Esophagus (tissue), 2 donors: ENCODE measurements at regions not wholly inside any gene's neighbourhood (a gene's known extent, or its start where the extent isn't known, plus 50 kb on each side); places are given as distances from the start of the nearest gene placed in this dataset.

Experiments used
- H3K27ac ChIP-seq, 2 donors: one replicate each; pipeline ENCODE4 v1.5.1; 2013; ENCODE audit warnings: low read depth in 2 of 2, mild to moderate bottlenecking in 2 of 2, inconsistent platforms in 1 of 2, low read length in 1 of 2, moderate library complexity in 1 of 2
- H3K27me3 ChIP-seq, 2 donors: one replicate each; pipeline ENCODE4 v1.6.1; 2013; ENCODE audit warnings: low read length in 2 of 2, control low read depth in 1 of 2, mild to moderate bottlenecking in 1 of 2; ENCODE audit not compliant: insufficient read depth in 2 of 2, control insufficient read depth in 1 of 2
- H3K36me3 ChIP-seq, 2 donors: one replicate each; pipeline ENCODE4 v1.6.1; 2013; ENCODE audit warnings: low read length in 1 of 2; ENCODE audit not compliant: control insufficient read depth in 2 of 2, insufficient read depth in 2 of 2
- H3K4me1 ChIP-seq, 2 donors: one replicate each; pipeline ENCODE4 v1.6.1; 2013; ENCODE audit warnings: low read length in 1 of 2; ENCODE audit not compliant: control insufficient read depth in 2 of 2, insufficient read depth in 2 of 2
- H3K4me3 ChIP-seq, 2 donors: one replicate each; pipeline ENCODE4 v1.5.1; 2013; ENCODE audit warnings: low read length in 2 of 2, mild to moderate bottlenecking in 2 of 2, low read depth in 1 of 2, moderate library complexity in 1 of 2
- H3K9me3 ChIP-seq, 2 donors: one replicate each; pipeline ENCODE4 v1.6.1; 2013; ENCODE audit warnings: mild to moderate bottlenecking in 2 of 2, low read depth in 1 of 2, low read length in 1 of 2, moderate library complexity in 1 of 2; ENCODE audit not compliant: control insufficient read depth in 2 of 2, insufficient read depth in 1 of 2
- WGBS, 2 donors: extraction: QIAGEN DNeasy Blood & Tissue Kit; methylation state at CpG; one replicate each; pipeline ENCODE4 v1.1.7; 2013; 5-methylcytosine and 5-hydroxymethylcytosine counted together
- donor health status: healthy with polysubstance abuse.
- donor health status: Bipolar disorder and iron deficiency.

DNA sequence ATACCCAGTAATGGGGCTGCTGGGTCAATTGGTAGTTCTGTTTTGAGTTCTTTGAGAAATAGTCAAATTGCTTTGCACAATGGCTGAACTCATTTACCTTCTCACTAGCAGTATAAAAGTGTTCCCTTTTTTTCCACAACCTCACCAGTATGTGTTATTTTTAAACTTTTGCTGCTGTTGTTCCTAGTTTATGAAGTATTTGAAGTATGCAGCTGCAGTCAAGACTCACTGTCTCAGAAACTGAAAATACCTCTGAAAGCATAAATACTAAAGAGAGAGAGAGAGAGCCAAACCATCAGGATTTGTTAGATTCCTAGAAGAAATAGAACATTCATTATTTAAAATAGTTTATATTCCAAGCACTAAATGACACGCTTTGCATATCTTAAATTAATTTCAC lies 764.2 kb downstream of the NTRK3 start:
- WGBS, 2 donors: 85 to 88% methylated on average over 1 of the region's 1 CpG
- Histone ChIP-seq H3K27me3 (no peaks in the 10 kb centered on the region), H3K36me3 (no peaks in the 10 kb centered on the region), H3K4me3 (no peak overlapping the region), H3K27ac (no peak overlapping the region), H3K4me1 (no peaks in the 10 kb centered on the region), H3K9me3 (no peaks in the 10 kb centered on the region)

- WGBS, 2 donors: 61 to 70% methylated on average over 4 of the region's 4 CpGs
- Histone ChIP-seq H3K27me3 (no peaks in the 10 kb centered on the region), H3K4me1 (no peaks in the 10 kb centered on the region), H3K36me3 (no peaks in the 10 kb centered on the region), H3K9me3 (no peaks in the 10 kb centered on the region), H3K27ac (no peak overlapping the region), H3K4me3 (no peak overlapping the region)
These were observed 765.9 kb downstream of the NTRK3 start for GRCh38 chr15:87490666-87491065.

DNA sequence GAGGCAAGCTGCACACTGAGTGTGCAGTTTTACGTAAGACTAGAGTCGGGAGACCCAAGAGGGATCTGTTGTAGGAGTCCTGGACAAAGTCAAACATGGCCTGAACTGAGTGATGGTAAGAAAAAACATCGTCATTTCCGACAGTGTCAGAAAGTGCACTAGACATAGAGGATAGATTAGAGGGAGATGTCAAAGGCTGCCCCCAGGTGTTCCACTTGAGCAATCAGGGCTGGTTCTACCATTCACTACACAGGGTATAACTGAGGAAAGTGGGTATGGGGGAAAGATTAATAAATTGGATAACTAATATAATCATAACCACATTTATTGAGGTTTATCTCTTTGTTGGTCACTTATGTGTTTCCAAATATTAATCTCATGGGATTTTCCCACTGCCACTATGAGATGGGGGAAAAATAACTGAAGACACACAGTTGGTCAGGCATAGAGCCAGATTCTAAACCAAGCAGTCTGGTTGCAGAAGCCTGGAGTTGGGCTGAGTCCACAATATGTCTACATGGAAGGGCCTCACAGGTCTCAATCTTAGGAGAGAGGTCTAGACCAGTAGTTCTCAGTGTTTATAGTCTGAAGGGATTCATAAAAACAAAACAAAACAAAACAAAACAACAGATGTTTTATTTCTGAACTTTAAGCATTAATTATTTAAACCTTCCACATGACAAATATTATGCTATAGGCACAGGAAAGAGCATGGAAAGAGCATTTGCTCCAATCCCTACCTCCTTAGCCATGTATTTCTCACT lies 766.5 kb downstream of the NTRK3 start:
- Histone ChIP-seq H3K27me3 (no peaks in the 10 kb centered on the region), H3K4me1 (no peaks in the 10 kb centered on the region), H3K4me3 (no peak overlapping the region), H3K27ac (no peak overlapping the region), H3K9me3 (no peaks in the 10 kb centered on the region), H3K36me3 (no peaks in the 10 kb centered on the region)
- WGBS, 2 donors: 79% methylated on average over 4 of the region's 4 CpGs

GRCh38 chr15:87489456-87489855 lies 767.1 kb downstream of the NTRK3 start:
- H3K9me3 ChIP-seq: no peaks in the 10 kb centered on the region
- no peak overlapping the region for H3K27ac ChIP-seq
- H3K36me3 ChIP-seq: no peaks in the 10 kb centered on the region
- no peaks in the 10 kb centered on the region for H3K4me1 ChIP-seq
- H3K4me3 ChIP-seq: no peak overlapping the region
- H3K27me3 ChIP-seq: no peaks in the 10 kb centered on the region

DNA sequence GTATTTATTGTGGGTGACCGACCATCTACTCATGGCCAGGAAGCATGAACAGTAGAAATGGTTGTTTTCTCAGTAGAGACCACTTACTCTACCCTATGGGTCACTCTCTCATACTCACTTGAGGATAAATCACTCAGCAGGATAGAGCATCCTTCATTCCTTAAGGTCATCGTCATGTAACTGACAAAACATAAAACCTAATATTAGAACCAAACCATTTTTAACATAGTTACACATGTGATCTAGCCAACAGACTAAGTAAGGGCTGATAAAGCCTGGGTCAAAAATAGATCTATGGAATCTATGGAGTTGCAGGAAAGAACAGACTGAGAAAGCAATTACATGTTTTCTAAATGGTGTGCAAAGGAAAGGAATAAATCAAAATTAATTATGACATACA lies 769.1 kb downstream of the NTRK3 start:
- no peaks in the 10 kb centered on the region for H3K36me3 ChIP-seq
- WGBS, 2 donors: 61 to 65% methylated on average over 2 of the region's 2 CpGs
- no peak overlapping the region for H3K4me3 ChIP-seq
- no peak overlapping the region for H3K27ac ChIP-seq
- no peaks in the 10 kb centered on the region for H3K4me1 ChIP-seq
- no peaks in the 10 kb centered on the region for H3K9me3 ChIP-seq
- H3K27me3 ChIP-seq: no peaks in the 10 kb centered on the region

GRCh38 chr15:87483468-87483867 lies 773.1 kb downstream of the NTRK3 start:
- H3K27ac ChIP-seq: no peak overlapping the region
- H3K9me3 ChIP-seq: no peaks in the 10 kb centered on the region
- WGBS, 2 donors: 81 to 84% methylated on average over 1 of the region's 1 CpG

GRCh38 chr15:87481126-87481525 lies 775.4 kb downstream of the NTRK3 start:
- H3K4me3 ChIP-seq: no peak overlapping the region
- WGBS, 2 donors: 60 to 67% methylated on average over 3 of the region's 3 CpGs
- no peaks in the 10 kb centered on the region for H3K27me3 ChIP-seq
- no peaks in the 10 kb centered on the region for H3K36me3 ChIP-seq
- no peaks in the 10 kb centered on the region for H3K4me1 ChIP-seq
- no peaks in the 10 kb centered on the region for H3K9me3 ChIP-seq
- H3K27ac ChIP-seq: no peak overlapping the region

More at GRCh38 chr15:87483468-87483867, 773.1 kb downstream of the NTRK3 start:
- H3K36me3 ChIP-seq: no peaks in the 10 kb centered on the region
- H3K4me3 ChIP-seq: no peak overlapping the region
- no peaks in the 10 kb centered on the region for H3K4me1 ChIP-seq
- H3K27me3 ChIP-seq: no peaks in the 10 kb centered on the region

DNA sequence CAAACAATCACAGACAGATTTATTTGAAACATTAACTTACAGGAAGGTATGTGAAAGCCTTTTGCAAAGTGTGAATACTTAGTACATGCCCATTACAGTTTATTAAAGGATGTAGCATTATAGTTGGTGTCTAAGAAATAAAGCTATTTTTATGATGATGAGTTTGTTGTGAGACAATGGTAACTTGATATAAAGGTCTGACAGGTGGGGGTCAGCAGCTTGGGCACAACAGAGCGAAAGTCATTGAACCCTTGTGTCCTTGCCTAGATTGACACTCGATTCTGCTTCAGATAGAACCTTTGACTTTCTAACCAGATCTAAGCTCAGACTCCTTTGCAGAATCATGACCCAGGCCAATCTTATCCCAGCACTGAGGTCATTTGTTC lies 777.9 kb downstream of the NTRK3 start:
- H3K9me3 ChIP-seq: no peaks in the 10 kb centered on the region
- H3K27ac ChIP-seq: no peak overlapping the region
- WGBS, 2 donors: 73 to 80% methylated on average over 2 of the region's 2 CpGs
- no peaks in the 10 kb centered on the region for H3K27me3 ChIP-seq
- H3K4me3 ChIP-seq: no peak overlapping the region
- H3K36me3 ChIP-seq: no peaks in the 10 kb centered on the region
- no peaks in the 10 kb centered on the region for H3K4me1 ChIP-seq

DNA sequence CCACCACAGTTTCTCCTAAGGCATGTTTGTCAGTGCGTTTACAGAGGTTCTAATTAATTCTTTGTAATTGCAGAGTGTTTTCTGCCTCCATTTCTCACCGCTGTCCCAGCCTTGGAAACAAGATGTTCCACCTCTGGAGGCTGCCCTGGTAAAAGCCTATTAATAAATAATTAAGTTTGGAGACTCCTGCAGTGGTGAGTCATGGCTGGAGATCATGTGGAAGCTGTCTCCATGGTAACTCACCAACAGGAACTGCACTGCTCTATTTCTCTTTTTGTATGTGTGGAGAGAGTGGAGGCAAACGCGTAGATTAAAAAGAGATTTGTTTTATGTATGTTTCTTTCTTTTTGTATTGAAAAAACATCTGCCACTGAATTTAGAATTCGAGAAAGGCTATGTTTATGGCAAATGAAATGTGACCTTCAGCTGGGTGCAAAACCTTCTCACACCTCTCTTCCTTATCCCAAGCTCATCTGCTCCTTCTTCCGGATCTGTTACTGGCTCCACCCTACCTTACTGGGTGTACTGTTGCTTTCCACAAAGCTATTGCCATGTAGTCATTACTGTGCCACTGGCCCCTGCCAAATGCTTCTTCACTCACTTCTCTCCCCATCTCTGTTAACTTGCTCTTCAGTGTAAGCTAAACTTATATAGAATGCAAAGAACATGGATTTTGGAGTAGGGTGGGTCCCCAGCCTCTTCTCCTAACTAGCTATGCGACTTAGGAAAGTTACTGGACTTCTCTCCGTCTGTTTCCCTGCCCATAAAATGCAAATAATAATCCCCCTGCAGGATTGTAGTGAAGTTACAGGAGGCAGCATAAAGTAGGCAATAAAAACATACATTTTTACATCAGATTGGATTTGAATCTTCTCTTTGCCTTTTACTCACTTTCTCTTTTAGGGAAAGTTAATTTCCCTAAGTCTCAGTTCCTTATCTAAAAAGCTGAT lies 778.5 kb downstream of the NTRK3 start:
- Histone ChIP-seq H3K27me3 (no peaks in the 10 kb centered on the region), H3K4me1 (no peaks in the 10 kb centered on the region), H3K9me3 (no peaks in the 10 kb centered on the region), H3K4me3 (no peak overlapping the region), H3K36me3 (no peaks in the 10 kb centered on the region), H3K27ac (no peak overlapping the region)
- WGBS, 2 donors: 16 to 27% methylated on average over 8 of the region's 8 CpGs
